WTC11 (cell line): ENCODE measurements at regions not wholly inside any gene's neighbourhood (a gene's known extent, or its start where the extent isn't known, plus 50 kb on each side); places are given as distances from the start of the nearest gene placed in this dataset.

Experiments
- ATF1 ChIP-seq: sonication (generic); formaldehyde crosslinking; IDR thresholded peaks from 2 replicates; pipeline ENCODE4 v1.8.1; 2023; ENCODE audit warnings: mild to moderate bottlenecking, moderate library complexity, missing genetic modification reagents
- ATF6 ChIP-seq: sonication (generic); formaldehyde crosslinking; IDR thresholded peaks from 2 replicates; pipeline ENCODE4 v1.8.1; 2023; ENCODE audit warnings: mild to moderate bottlenecking, missing genetic modification reagents
- CTCF ChIP-seq: fragments of 200-600 bp; IDR thresholded peaks from 2 replicates; pipeline ENCODE4 v1.8.0; 2022; ENCODE audit warnings: antibody characterized with exemption
- ERG ChIP-seq: fragments of 250-450 bp; sonication (Bioruptor Pico); IDR thresholded peaks from 2 replicates; pipeline ENCODE4 v1.8.0; 2021; ENCODE audit warnings: mild to moderate bottlenecking
- ETV6 ChIP-seq: sonication (generic); formaldehyde crosslinking; IDR thresholded peaks from 2 replicates; pipeline ENCODE4 v1.8.1; 2022; ENCODE audit warnings: mild to moderate bottlenecking, missing genetic modification reagents
- HMGXB4 ChIP-seq: sonication (generic); formaldehyde crosslinking; IDR thresholded peaks from 2 replicates; pipeline ENCODE4 v1.8.1; 2023; ENCODE audit warnings: mild to moderate bottlenecking, moderate library complexity, missing genetic modification reagents
- MAX ChIP-seq: sonication (generic); formaldehyde crosslinking; IDR thresholded peaks from 2 replicates; pipeline ENCODE4 v1.8.0; 2022; ENCODE audit warnings: mild to moderate bottlenecking, missing genetic modification reagents
- NFYB ChIP-seq: sonication (generic); formaldehyde crosslinking; conservative IDR thresholded peaks from 2 replicates; pipeline ENCODE4 v1.8.0; 2022; ENCODE audit warnings: low read depth, missing genetic modification reagents

- TF ChIP-seq ERG: no peak
- TF ChIP-seq MAX (CRISPR knock-in tag): no peak
- TF ChIP-seq ATF1: no peak
- no peak for TF ChIP-seq HMGXB4 (CRISPR knock-in tag)
- no peak for TF ChIP-seq CTCF
- TF ChIP-seq NFYB (CRISPR knock-in tag): no peak
- TF ChIP-seq ETV6 (CRISPR knock-in tag): no peak
- no peak for TF ChIP-seq ATF6 (CRISPR knock-in tag)
Observed at GRCh38 chr3:124422805-124423204, 307.4 kb upstream of the UMPS start.
